RWPE1 (cell line): ENCODE measurements at regions not wholly inside any gene's neighbourhood (a gene's known extent, or its start where the extent isn't known, plus 50 kb on each side); places are given as distances from the start of the nearest gene placed in this dataset.
"Not testable (repeated sequence)": the region's sequence is repeated elsewhere in the genome, so short reads cannot be mapped to it uniquely, and the experiment has no call there.

Source experiments
- CTCF ChIA-PET: fragments of 350-600 bp; sonication (Branson Sonifier 250); formaldehyde crosslinking; extraction: SDS; loops from one replicate; lab custom pipeline; 2021; lab: Yijun Ruan, JAX
- POLR2A ChIA-PET: fragments of 400-600 bp; formaldehyde crosslinking; extraction: SDS; loops from one replicate; lab custom pipeline; 2020; ENCODE audit warnings: antibody characterized with exemption; ENCODE audit not compliant: low non-redundant PET; lab: Yijun Ruan, JAX
- DNase-seq: peaks from one replicate; pipeline ENCODE4 v3.0.0; 2012; ENCODE audit warnings: low spot score
- H3K27ac ChIP-seq: fragments of 450-650 bp; 2 replicates; pipeline ENCODE4 v1.5.1; 2017
- CTCF ChIP-seq: fragments of 450-650 bp; conservative IDR thresholded peaks from 2 replicates; pipeline ENCODE4 v1.5.1; 2017; ENCODE audit warnings: low read depth, mild to moderate bottlenecking

- CTCF ChIA-PET, POLR2A ChIA-PET, H3K27ac ChIP-seq, DNase-seq: not testable (repeated sequence)
Observed at GRCh38 chr9:97248252-97248651, 59.2 kb upstream of the CCDC180 start.

GRCh38 chr9:97243606-97244005 lies 63.9 kb upstream of the CCDC180 start:
- CTCF ChIA-PET = no interaction called here
- TF ChIP-seq CTCF = no peak
- POLR2A ChIA-PET = no interaction called here
- no peak overlapping the region for H3K27ac ChIP-seq
- no peak for DNase-seq

- CTCF ChIA-PET = interaction anchor here (0.6 kb wide), 2 partner anchors 11 to 385 kb away, joined by 4 to 5 read pairs; no protein-coding TSS in a partner anchor
- POLR2A ChIA-PET = not testable (repeated sequence)
Observed at GRCh38 chr9:97241430-97241829, 66.0 kb upstream of the CCDC180 start.

GRCh38 chr9:97237951-97238889 lies 69.2 kb upstream of the CCDC180 start:
- peak overlapping the region; percentile 94 for H3K27ac ChIP-seq
- ChIA-PET POLR2A (interaction anchor here (0.9 to 1.6 kb wide), 2 partner anchors 109 to 199 kb away, joined by 3 to 5 read pairs; partner anchors contain the start of gene CTSV), CTCF (interaction anchor here (0.8 to 1.2 kb wide), 2 partner anchors 17 to 138 kb away, joined by 3 read pairs; no protein-coding TSS in a partner anchor)
- DNase-seq = peak; percentile 85
- TF ChIP-seq CTCF = no peak

More at GRCh38 chr9:97241430-97241829, 66.0 kb upstream of the CCDC180 start:
- H3K27ac ChIP-seq, DNase-seq: not testable (repeated sequence)

GRCh38 chr9:97237311-97237786 lies 70.1 kb upstream of the CCDC180 start:
- DNase-seq = no peak
- TF ChIP-seq CTCF = no peak
- CTCF ChIA-PET = interaction anchor here (1.2 kb wide), 1 partner anchor 16 kb away, joined by 3 read pairs; no protein-coding TSS in a partner anchor
- H3K27ac ChIP-seq = peak overlapping the region; percentile 94
- POLR2A ChIA-PET = interaction anchor here (1.6 kb wide), 1 partner anchor 198 kb away, joined by 5 read pairs; the partner anchor contains the start of gene CTSV

GRCh38 chr9:97233009-97233400 lies 74.5 kb upstream of the CCDC180 start:
- CTCF ChIA-PET = interaction anchor here (0.7 kb wide), 1 partner anchor 641 kb away, joined by 4 read pairs; no protein-coding TSS in a partner anchor
- H3K27ac ChIP-seq, POLR2A ChIA-PET, DNase-seq: not testable (repeated sequence)

GRCh38 chr9:97232060-97233008 lies 75.1 kb upstream of the CCDC180 start:
- CTCF ChIA-PET, DNase-seq, H3K27ac ChIP-seq, POLR2A ChIA-PET: not testable (repeated sequence)

GRCh38 chr9:97222393-97222792 lies 85.1 kb upstream of the CCDC180 start:
- CTCF ChIA-PET = interaction anchor here (0.6 kb wide), 2 partner anchors 59 to 416 kb away, joined by 5 read pairs; no protein-coding TSS in a partner anchor
- H3K27ac ChIP-seq, DNase-seq, POLR2A ChIA-PET: not testable (repeated sequence)
